GM13976 (cell line): ENCODE measurements at regions not wholly inside any gene's neighbourhood (a gene's known extent, or its start where the extent isn't known, plus 50 kb on each side); places are given as distances from the start of the nearest gene placed in this dataset.

ENCODE experiments used
- DNase-seq: peaks from one replicate; pipeline ENCODE4 v3.0.0; 2012; ENCODE audit warnings: low spot score
- in situ Hi-C: fragments of 300-500 bp; cut with MboI; formaldehyde crosslinking; loops from one replicate; pipeline ENCODE4 v1.12.0; 2022; ENCODE audit warnings: low sequenced_read_pairs, mixed read lengths, inconsistent platforms; ENCODE audit not compliant: unreplicated experiment
- TF ChIP-seq, protein P1 (sequence below): IDR thresholded peaks from 2 replicates; pipeline ENCODE4 v1.5.1; 2012; ENCODE audit warnings: borderline replicate concordance, mild to moderate bottlenecking; ENCODE audit not compliant: insufficient read depth; ENCODE audit errors: extremely low read depth, missing control alignments, control extremely low read depth

DNA sequence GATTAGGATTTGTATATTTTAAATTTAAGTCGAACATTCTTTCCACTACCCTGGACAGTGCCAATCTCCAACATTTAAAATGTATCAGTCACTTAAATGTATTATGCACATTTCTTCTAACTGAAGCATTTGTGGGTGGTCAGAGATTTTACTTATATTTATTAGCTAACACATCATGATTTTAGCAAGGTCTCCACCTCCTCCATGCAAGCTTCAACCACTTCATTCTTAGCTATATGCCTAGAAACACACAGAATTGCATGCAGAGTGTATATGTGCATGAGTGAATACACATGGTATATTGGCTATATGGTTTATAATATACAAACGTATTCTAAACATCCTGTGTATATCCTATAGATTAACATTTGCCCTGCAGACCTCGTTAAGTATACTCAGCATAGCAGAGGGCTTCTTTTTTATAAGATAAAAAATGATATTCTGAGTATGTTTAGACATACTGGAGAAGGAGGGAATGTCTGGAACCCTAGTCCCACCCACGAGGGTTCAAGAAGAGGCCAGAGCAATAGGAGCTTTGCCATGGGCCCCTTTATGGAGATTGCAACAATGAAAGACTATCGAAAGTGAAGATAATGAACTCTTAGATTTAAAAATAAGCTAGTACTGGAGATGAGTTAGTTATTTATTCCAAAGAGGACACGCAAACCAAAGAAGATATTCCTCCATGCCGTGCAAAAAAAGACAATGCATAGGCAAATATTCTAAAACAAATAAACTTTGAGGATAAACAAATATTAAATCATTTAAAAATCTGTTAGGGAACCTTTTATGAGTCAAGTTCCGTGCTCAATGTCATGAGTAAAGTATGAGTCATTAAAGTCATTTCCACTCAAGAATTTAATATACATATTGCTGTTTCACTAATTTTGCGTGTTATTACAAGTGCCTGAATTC, 480.4 kb downstream of the SIPA1L2 start:
- DNase-seq: no peak
- TF ChIP-seq, protein P1, sequence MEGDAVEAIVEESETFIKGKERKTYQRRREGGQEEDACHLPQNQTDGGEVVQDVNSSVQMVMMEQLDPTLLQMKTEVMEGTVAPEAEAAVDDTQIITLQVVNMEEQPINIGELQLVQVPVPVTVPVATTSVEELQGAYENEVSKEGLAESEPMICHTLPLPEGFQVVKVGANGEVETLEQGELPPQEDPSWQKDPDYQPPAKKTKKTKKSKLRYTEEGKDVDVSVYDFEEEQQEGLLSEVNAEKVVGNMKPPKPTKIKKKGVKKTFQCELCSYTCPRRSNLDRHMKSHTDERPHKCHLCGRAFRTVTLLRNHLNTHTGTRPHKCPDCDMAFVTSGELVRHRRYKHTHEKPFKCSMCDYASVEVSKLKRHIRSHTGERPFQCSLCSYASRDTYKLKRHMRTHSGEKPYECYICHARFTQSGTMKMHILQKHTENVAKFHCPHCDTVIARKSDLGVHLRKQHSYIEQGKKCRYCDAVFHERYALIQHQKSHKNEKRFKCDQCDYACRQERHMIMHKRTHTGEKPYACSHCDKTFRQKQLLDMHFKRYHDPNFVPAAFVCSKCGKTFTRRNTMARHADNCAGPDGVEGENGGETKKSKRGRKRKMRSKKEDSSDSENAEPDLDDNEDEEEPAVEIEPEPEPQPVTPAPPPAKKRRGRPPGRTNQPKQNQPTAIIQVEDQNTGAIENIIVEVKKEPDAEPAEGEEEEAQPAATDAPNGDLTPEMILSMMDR: no peak
- in situ Hi-C loops: no loop called here

GRCh38 chr1:232147215-232147614, 482.7 kb downstream of the SIPA1L2 start:
- no peak for DNase-seq
- in situ Hi-C loops: no loop called here
- TF ChIP-seq, protein P1: no peak

GRCh38 chr1:232146514-232146913, 483.4 kb downstream of the SIPA1L2 start:
- DNase-seq: no peak
- in situ Hi-C loops: no loop called here
- TF ChIP-seq, protein P1: no peak

- in situ Hi-C loops: no loop called here
- TF ChIP-seq, protein P1: no peak
- no peak for DNase-seq
Measured at GRCh38 chr1:232145768-232146167, 484.2 kb downstream of the SIPA1L2 start.

GRCh38 chr1:232144696-232145230, 485.2 kb downstream of the SIPA1L2 start:
- TF ChIP-seq, protein P1: no peak
- in situ Hi-C loops: no loop called here
- no peak for DNase-seq

GRCh38 chr1:232143315-232143886, 486.5 kb downstream of the SIPA1L2 start:
- TF ChIP-seq, protein P1: no peak
- in situ Hi-C loops: no loop called here
- DNase-seq: no peak
